ENCODE measurements at regions not wholly inside any gene's neighbourhood (a gene's known extent, or its start where the extent isn't known, plus 50 kb on each side); places are given as distances from the start of the nearest gene placed in this dataset.

DNA sequence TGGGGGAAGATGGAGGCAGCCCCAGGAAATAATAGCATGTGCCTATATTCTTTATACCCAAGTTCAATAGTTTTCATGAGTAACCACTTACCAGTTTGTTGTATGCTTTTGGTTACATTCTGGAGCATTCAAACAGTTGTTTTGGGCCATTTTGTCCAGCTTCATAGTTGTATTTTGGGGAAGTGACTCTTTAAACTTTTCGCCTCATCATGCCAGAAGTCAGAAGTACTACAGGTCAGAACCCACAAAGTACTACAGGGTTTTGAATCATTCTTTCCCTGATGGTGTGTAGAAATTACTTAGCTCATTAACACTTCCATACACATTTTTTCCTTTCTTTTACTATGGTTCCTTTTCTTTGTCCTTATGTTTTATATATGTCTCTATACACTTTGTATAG, 210.6 kb downstream of the ARPP21 start:
- TF ChIP-seq, protein P1, sequence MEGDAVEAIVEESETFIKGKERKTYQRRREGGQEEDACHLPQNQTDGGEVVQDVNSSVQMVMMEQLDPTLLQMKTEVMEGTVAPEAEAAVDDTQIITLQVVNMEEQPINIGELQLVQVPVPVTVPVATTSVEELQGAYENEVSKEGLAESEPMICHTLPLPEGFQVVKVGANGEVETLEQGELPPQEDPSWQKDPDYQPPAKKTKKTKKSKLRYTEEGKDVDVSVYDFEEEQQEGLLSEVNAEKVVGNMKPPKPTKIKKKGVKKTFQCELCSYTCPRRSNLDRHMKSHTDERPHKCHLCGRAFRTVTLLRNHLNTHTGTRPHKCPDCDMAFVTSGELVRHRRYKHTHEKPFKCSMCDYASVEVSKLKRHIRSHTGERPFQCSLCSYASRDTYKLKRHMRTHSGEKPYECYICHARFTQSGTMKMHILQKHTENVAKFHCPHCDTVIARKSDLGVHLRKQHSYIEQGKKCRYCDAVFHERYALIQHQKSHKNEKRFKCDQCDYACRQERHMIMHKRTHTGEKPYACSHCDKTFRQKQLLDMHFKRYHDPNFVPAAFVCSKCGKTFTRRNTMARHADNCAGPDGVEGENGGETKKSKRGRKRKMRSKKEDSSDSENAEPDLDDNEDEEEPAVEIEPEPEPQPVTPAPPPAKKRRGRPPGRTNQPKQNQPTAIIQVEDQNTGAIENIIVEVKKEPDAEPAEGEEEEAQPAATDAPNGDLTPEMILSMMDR (IDR thresholded peaks at IDR 0.05) = no peak
- TF ChIP-seq POLR2A (IDR thresholded peaks at IDR 0.05) = no peak
